Keratinocyte (primary cell): ENCODE measurements at regions not wholly inside any gene's neighbourhood (a gene's known extent, or its start where the extent isn't known, plus 50 kb on each side); places are given as distances from the start of the nearest gene placed in this dataset.
A peak's percentile ranks its signal among the peaks of the same experiment; 100 is the strongest.

Source experiments
- DNase-seq: peaks from one replicate; pipeline ENCODE4 v3.0.0-alpha.2; 2011; ENCODE audit warnings: low read depth, missing footprints, low spot score
- FAIRE-seq: peaks from 2 replicates; lab custom pipeline; 2011; peaks lifted over from hg19 to GRCh38; lab: Jason Lieb, UNC
- H2AFZ ChIP-seq: 2 replicates; pipeline ENCODE4 v1.6.0; 2012; ENCODE audit warnings: low read length, control low read depth, inconsistent platforms; ENCODE audit not compliant: control insufficient read depth
- H3K27ac ChIP-seq: 2 replicates; pipeline ENCODE4 v1.5.1; 2011; ENCODE audit warnings: low read length; ENCODE audit not compliant: control insufficient read depth, insufficient read depth
- H3K27me3 ChIP-seq: 3 replicates; pipeline ENCODE4 v1.6.0; 2011; ENCODE audit warnings: low read length; ENCODE audit not compliant: control insufficient read depth, insufficient read depth; ENCODE audit errors: extremely low read depth
- H3K36me3 ChIP-seq, 2 experiments: 2 replicates in 1 of 2; 3 replicates in 1 of 2; pipeline ENCODE4 v1.5.1; 2011; ENCODE audit warnings: low read length in 2 of 2, mild to moderate bottlenecking in 1 of 2; ENCODE audit not compliant: control insufficient read depth in 2 of 2, insufficient read depth in 2 of 2; ENCODE audit errors: extremely low read depth in 1 of 2
- H3K4me1 ChIP-seq: 3 replicates; pipeline ENCODE4 v1.5.1; 2011; ENCODE audit warnings: low read length; ENCODE audit not compliant: control insufficient read depth, insufficient read depth; ENCODE audit errors: extremely low read depth
- H3K4me2 ChIP-seq: 3 replicates; pipeline ENCODE4 v1.6.0; 2011; ENCODE audit warnings: low read depth, low read length; ENCODE audit not compliant: control insufficient read depth, insufficient read depth; ENCODE audit errors: extremely low read depth
- H3K4me3 ChIP-seq, 3 experiments: fragments of 200-600 bp in 1 of 3; sonication (generic) in 1 of 3; 2 replicates in 2 of 3; 3 replicates in 1 of 3; pipeline ENCODE4 v1.5.1; 2011 to 2016; ENCODE audit warnings: low read length in 3 of 3, mild to moderate bottlenecking in 3 of 3, control low read depth in 2 of 3, inconsistent platforms in 1 of 3, low read depth in 1 of 3, mixed read lengths in 1 of 3, mixed run types in 1 of 3, moderate library complexity in 1 of 3; ENCODE audit not compliant: control insufficient read depth in 2 of 3, insufficient read depth in 2 of 3; ENCODE audit errors: extremely low read depth in 1 of 3
- H3K79me2 ChIP-seq: 2 replicates; pipeline ENCODE4 v1.6.0; 2012; ENCODE audit warnings: low read length; ENCODE audit not compliant: control insufficient read depth, insufficient read depth
- H3K9ac ChIP-seq: 3 replicates; pipeline ENCODE4 v1.6.0; 2011; ENCODE audit warnings: low read length; ENCODE audit not compliant: control insufficient read depth, insufficient read depth; ENCODE audit errors: extremely low read depth
- H3K9me1 ChIP-seq: 3 replicates; pipeline ENCODE4 v1.6.0; 2011; ENCODE audit warnings: low read length; ENCODE audit not compliant: control insufficient read depth, insufficient read depth; ENCODE audit errors: extremely low read depth
- H3K9me3 ChIP-seq: 2 replicates; pipeline ENCODE4 v1.5.1; 2012; ENCODE audit warnings: low read depth, low read length; ENCODE audit not compliant: control insufficient read depth
- H4K20me1 ChIP-seq: 3 replicates; pipeline ENCODE4 v1.6.0; 2011; ENCODE audit warnings: low read length; ENCODE audit not compliant: control insufficient read depth, insufficient read depth; ENCODE audit errors: extremely low read depth
- EZH2 ChIP-seq: IDR thresholded peaks from one replicate; pipeline ENCODE4 v1.6.1; 2012; ENCODE audit warnings: inconsistent platforms, mild to moderate bottlenecking, low read length, moderate library complexity
- dilution Hi-C: fragments of 300-500 bp; cut with MboI; formaldehyde crosslinking; loops from one replicate; pipeline ENCODE4 v1.7.0; 2020; ENCODE audit warnings: low sequenced_read_pairs; ENCODE audit not compliant: extremely low pct_ligation_motif_present
- TF ChIP-seq, protein P1 (sequence below), 3 experiments: IDR thresholded peaks in 1 of 3; conservative IDR thresholded peaks in 1 of 3; optimal IDR thresholded peaks in 1 of 3; 2 replicates in 2 of 3; 3 replicates in 1 of 3; pipeline versions ENCODE3 to v1.5.1; 2011; ENCODE audit warnings: low read length in 3 of 3, mild to moderate bottlenecking in 3 of 3, moderate library complexity in 2 of 3, control low read depth in 1 of 3, inconsistent platforms in 1 of 3; ENCODE audit not compliant: insufficient read depth in 2 of 3; ENCODE audit errors: extremely low read depth in 1 of 3

DNA sequence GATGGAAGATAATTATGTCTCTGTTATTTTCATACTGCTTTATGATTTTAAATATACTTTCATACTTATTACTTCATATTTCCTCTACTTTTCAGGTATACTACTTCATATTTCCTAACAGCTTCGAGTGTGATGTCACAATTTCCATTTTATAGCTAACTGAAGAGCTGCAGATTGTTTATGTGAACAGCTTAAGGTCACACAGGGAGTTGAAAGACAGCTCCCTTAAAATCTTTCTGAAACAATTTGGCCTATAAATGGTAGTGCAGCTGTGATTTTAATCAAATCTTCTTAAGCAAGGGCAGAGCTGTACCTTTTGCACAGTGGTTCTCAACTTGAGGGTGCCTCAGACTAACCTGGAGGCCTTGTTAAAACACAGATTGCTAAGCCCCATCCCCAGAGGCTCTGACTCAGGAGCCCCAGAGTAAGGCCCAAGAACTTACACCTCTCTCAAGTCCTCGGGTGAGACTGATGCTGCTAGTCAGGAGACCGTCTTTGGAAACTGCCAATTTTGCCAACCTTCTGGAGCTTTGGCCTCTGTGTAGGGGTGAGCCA, 347.0 kb upstream of the HSF2 start:
- H4K20me1 ChIP-seq = no peaks in the 10 kb centered on the region
- H3K4me2 ChIP-seq = no peak overlapping the region
- H3K4me1 ChIP-seq = peaks cover 6% of the 10 kb centered on the region
- no peak overlapping the region for H3K4me3 ChIP-seq
- no peak overlapping the region for H3K27ac ChIP-seq
- no peaks in the 10 kb centered on the region for H3K27me3 ChIP-seq
- H2AFZ ChIP-seq = no peak overlapping the region
- FAIRE-seq (no peak), DNase-seq (no peak)
- no peaks in the 10 kb centered on the region for H3K36me3 ChIP-seq
- no peaks in the 10 kb centered on the region for H3K9me1 ChIP-seq
- H3K9me3 ChIP-seq = no peaks in the 10 kb centered on the region
- dilution Hi-C loops = no loop called here
- H3K79me2 ChIP-seq = no peaks in the 10 kb centered on the region
- TF ChIP-seq, protein P1, sequence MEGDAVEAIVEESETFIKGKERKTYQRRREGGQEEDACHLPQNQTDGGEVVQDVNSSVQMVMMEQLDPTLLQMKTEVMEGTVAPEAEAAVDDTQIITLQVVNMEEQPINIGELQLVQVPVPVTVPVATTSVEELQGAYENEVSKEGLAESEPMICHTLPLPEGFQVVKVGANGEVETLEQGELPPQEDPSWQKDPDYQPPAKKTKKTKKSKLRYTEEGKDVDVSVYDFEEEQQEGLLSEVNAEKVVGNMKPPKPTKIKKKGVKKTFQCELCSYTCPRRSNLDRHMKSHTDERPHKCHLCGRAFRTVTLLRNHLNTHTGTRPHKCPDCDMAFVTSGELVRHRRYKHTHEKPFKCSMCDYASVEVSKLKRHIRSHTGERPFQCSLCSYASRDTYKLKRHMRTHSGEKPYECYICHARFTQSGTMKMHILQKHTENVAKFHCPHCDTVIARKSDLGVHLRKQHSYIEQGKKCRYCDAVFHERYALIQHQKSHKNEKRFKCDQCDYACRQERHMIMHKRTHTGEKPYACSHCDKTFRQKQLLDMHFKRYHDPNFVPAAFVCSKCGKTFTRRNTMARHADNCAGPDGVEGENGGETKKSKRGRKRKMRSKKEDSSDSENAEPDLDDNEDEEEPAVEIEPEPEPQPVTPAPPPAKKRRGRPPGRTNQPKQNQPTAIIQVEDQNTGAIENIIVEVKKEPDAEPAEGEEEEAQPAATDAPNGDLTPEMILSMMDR (optimal IDR thresholded peaks at IDR 0.05 in 1 of 3, IDR thresholded peaks at IDR 0.05 in 1 of 3, conservative IDR thresholded peaks at IDR 0.05 in 1 of 3; ENCODE audit: extremely low read depth in 1 of 3, insufficient read depth in 2 of 3, low read length in 3 of 3) = no peak
- no peak for TF ChIP-seq EZH2
- no peak overlapping the region for H3K9ac ChIP-seq

DNA sequence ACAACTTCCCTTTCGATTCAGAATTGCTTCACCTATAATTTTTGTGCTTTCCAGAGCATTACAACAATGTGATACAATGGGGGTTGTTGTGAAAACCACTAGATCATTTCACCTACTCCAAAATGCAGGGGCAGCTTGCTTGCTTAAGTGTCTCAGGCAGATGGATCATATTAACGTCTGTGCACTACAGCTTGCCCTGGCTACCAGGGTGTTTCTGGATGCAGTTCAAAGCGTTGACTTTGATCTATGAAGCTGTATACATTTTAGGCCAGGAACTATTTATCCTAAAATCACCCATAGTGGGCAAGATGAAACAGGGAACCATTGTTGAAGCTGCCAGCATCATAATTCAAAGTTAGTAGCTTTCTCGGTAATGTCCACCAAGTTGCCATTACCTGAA, 339.5 kb upstream of the HSF2 start:
- H3K27me3 ChIP-seq = no peaks in the 10 kb centered on the region
- FAIRE-seq = no peak

More for the DNA sequence above, 339.5 kb upstream of the HSF2 start:
- H3K27ac ChIP-seq = no peak overlapping the region
- no peaks in the 10 kb centered on the region for H3K79me2 ChIP-seq
- peak overlapping the region; percentile 37 for H2AFZ ChIP-seq
- no peaks in the 10 kb centered on the region for H3K36me3 ChIP-seq
- TF ChIP-seq EZH2 = no peak
- TF ChIP-seq, protein P1 (optimal IDR thresholded peaks at IDR 0.05 in 1 of 3, IDR thresholded peaks at IDR 0.05 in 1 of 3, conservative IDR thresholded peaks at IDR 0.05 in 1 of 3; ENCODE audit: extremely low read depth in 1 of 3, insufficient read depth in 2 of 3, low read length in 3 of 3) = no peak
- no peaks in the 10 kb centered on the region for H3K9me3 ChIP-seq
- no peak overlapping the region for H3K4me3 ChIP-seq
- no peaks in the 10 kb centered on the region for H4K20me1 ChIP-seq
- dilution Hi-C loops = no loop called here
- no peaks in the 10 kb centered on the region for H3K9me1 ChIP-seq
- DNase-seq = no peak
- H3K4me1 ChIP-seq = no peaks in the 10 kb centered on the region
- no peak overlapping the region for H3K9ac ChIP-seq
- no peak overlapping the region for H3K4me2 ChIP-seq
